ENCODE measurements at regions not wholly inside any gene's neighbourhood (a gene's known extent, or its start where the extent isn't known, plus 50 kb on each side); places are given as distances from the start of the nearest gene placed in this dataset.

DNA sequence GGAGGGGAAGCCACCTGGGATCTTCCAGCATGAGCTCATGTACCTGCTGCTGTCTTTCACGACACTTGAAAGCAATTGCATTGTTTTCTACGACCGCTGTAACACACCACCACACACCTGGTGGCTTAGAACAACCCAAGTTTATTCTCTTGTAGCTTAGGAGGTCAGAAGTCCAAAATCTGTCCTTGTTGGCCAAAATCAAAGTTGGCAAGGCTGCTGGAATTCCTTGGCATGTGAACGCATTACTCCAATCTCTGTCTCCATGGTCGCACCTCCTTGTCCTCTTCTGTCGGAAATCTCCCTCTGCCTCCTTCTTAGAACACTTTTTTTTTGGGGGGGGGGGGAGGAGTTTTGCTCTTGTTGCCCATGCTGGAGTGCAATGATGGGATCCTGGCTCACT is 305.7 kb downstream of the BAMBI start:
- TF ChIP-seq CTCF (IDR thresholded peaks at IDR 0.05) (no peak), EP300 (IDR thresholded peaks at IDR 0.05) (no peak)
